Endothelial cell of umbilical vein (primary cell): ENCODE measurements at regions not wholly inside any gene's neighbourhood (a gene's known extent, or its start where the extent isn't known, plus 50 kb on each side); places are given as distances from the start of the nearest gene placed in this dataset.

Experiments used
- BruUV-seq: library from RNA; stranded (reverse); fragments of 400-500 nt; replicated peaks from 2 replicates; lab custom pipeline; 2021; lab: Mats Ljungman, UMichigan
- CTCF ChIA-PET: fragments of 300-600, 350-600 bp; sonication (Branson Sonifier 250); formaldehyde crosslinking; loops from one replicate; lab custom pipeline; 2021; ENCODE audit warnings: antibody characterized with exemption, inconsistent platforms; lab: Charles Lee
- POLR2A ChIA-PET: fragments of 300-600, 350-600 bp; sonication (Branson Sonifier 250); formaldehyde crosslinking; loops from one replicate; lab custom pipeline; 2021; ENCODE audit warnings: antibody characterized with exemption, inconsistent platforms; lab: Charles Lee
- DNase-seq: peaks from one replicate; pipeline ENCODE4 v3.0.0-alpha.2; 2011; ENCODE audit warnings: low read depth, low spot score
- FAIRE-seq: peaks from 2 replicates; lab custom pipeline; 2011; peaks lifted over from hg19 to GRCh38; lab: Jason Lieb, UNC
- H2AFZ ChIP-seq: 2 replicates; pipeline ENCODE4 v1.6.0; 2012; ENCODE audit warnings: low read depth, low read length, control low read depth, inconsistent platforms
- H3K27ac ChIP-seq: 2 replicates; pipeline ENCODE4 v1.5.1; 2011; ENCODE audit warnings: low read depth, mild to moderate bottlenecking, control low read depth, low read length, moderate library complexity; ENCODE audit not compliant: insufficient read depth
- H3K27me3 ChIP-seq, 2 experiments: 2 replicates each; pipeline versions ENCODE4 v1.6.0 to v1.6.1; 2011; ENCODE audit warnings: low read length in 2 of 2, mixed read lengths in 1 of 2; ENCODE audit not compliant: control insufficient read depth in 2 of 2, insufficient read depth in 2 of 2
- H3K36me3 ChIP-seq, 2 experiments: 2 replicates in 1 of 2; 3 replicates in 1 of 2; pipeline ENCODE4 v1.5.1; 2011; ENCODE audit warnings: low read length in 2 of 2, mild to moderate bottlenecking in 1 of 2, moderate library complexity in 1 of 2; ENCODE audit not compliant: control insufficient read depth in 2 of 2, insufficient read depth in 2 of 2; ENCODE audit errors: extremely low read depth in 1 of 2
- H3K4me1 ChIP-seq: 3 replicates; pipeline ENCODE4 v1.5.1; 2011; ENCODE audit warnings: mild to moderate bottlenecking, low read length; ENCODE audit not compliant: control insufficient read depth, insufficient read depth; ENCODE audit errors: extremely low read depth
- H3K4me2 ChIP-seq: 2 replicates; pipeline ENCODE4 v1.6.1; 2011; ENCODE audit warnings: low read length, control low read depth, mixed read lengths; ENCODE audit not compliant: insufficient read depth
- H3K4me3 ChIP-seq, 3 experiments: fragments of 200-600 bp in 1 of 3; sonication (generic), shearing (Covaris generic) in 1 of 3; replicated peaks in 1 of 3; 2 replicates each; pipeline ENCODE4 v1.5.1; 2011 to 2016; ENCODE audit warnings: control low read depth in 3 of 3, low read length in 3 of 3, mild to moderate bottlenecking in 2 of 3, inconsistent platforms in 1 of 3, low read depth in 1 of 3, moderate library complexity in 1 of 3; ENCODE audit not compliant: insufficient read depth in 1 of 3
- H3K79me2 ChIP-seq: 2 replicates; pipeline ENCODE4 v1.6.0; 2012; ENCODE audit warnings: low read length, inconsistent platforms; ENCODE audit not compliant: control insufficient read depth, insufficient read depth
- H3K9ac ChIP-seq: replicated peaks from 2 replicates; pipeline ENCODE3; 2011; ENCODE audit warnings: low read length, control low read depth; ENCODE audit not compliant: insufficient read depth; ENCODE audit errors: extremely low read depth
- H3K9me1 ChIP-seq: replicated peaks from 3 replicates; pipeline ENCODE4 v1.6.0; 2011; ENCODE audit warnings: mild to moderate bottlenecking, low read length; ENCODE audit not compliant: control insufficient read depth, insufficient read depth; ENCODE audit errors: extremely low read depth
- H3K9me3 ChIP-seq: replicated peaks from 2 replicates; pipeline ENCODE4 v1.5.1; 2012; ENCODE audit warnings: low read length, inconsistent platforms; ENCODE audit not compliant: control insufficient read depth, insufficient read depth
- H4K20me1 ChIP-seq: replicated peaks from 2 replicates; pipeline ENCODE3; 2011; ENCODE audit warnings: mild to moderate bottlenecking, low read length; ENCODE audit not compliant: control insufficient read depth, insufficient read depth; ENCODE audit errors: extremely low read depth
- CTCF ChIP-seq, 2 donors: IDR thresholded peaks; 1 replicate in 1 of 2; 2 replicates in 1 of 2; pipeline ENCODE4 v1.5.1; 2011; ENCODE audit warnings: low read length in 2 of 2, mild to moderate bottlenecking in 2 of 2, moderate library complexity in 2 of 2, control low read depth in 1 of 2, inconsistent platforms in 1 of 2, low read depth in 1 of 2; ENCODE audit not compliant: insufficient read depth in 1 of 2; ENCODE audit errors: extremely low read depth in 1 of 2
- EZH2 ChIP-seq: IDR thresholded peaks from 2 replicates; pipeline ENCODE4 v1.6.1; 2012; ENCODE audit warnings: borderline replicate concordance, low read depth, mild to moderate bottlenecking, moderate library complexity, low read length, inconsistent platforms; ENCODE audit not compliant: severe bottlenecking
- FOS ChIP-seq: IDR thresholded peaks from 2 replicates; pipeline ENCODE4 v1.6.1; 2011; ENCODE audit warnings: mild to moderate bottlenecking, low read length, moderate library complexity, borderline replicate concordance; ENCODE audit not compliant: insufficient read depth
- GATA2 ChIP-seq: IDR thresholded peaks from 2 replicates; pipeline ENCODE4 v1.7.0; 2011; ENCODE audit warnings: low read depth, mild to moderate bottlenecking, moderate library complexity, mixed read lengths, low read length; ENCODE audit not compliant: insufficient read length, insufficient read depth
- JUN ChIP-seq: IDR thresholded peaks from 2 replicates; pipeline ENCODE4 v1.6.1; 2011; ENCODE audit warnings: borderline replicate concordance, low read depth; ENCODE audit not compliant: insufficient read length, insufficient read depth
- MAX ChIP-seq: IDR thresholded peaks from 2 replicates; pipeline ENCODE4 v1.6.1; 2011; ENCODE audit not compliant: insufficient read depth, insufficient read length
- MYC ChIP-seq: IDR thresholded peaks from one replicate; pipeline ENCODE4 v1.6.1; 2011; ENCODE audit warnings: mild to moderate bottlenecking, low read depth, low read length
- POLR2A ChIP-seq: IDR thresholded peaks from 2 replicates; pipeline ENCODE4 v1.6.1; 2012; ENCODE audit warnings: low read depth, mild to moderate bottlenecking, control low read depth, low read length
- POLR2AphosphoS5 ChIP-seq: IDR thresholded peaks from 2 replicates; pipeline ENCODE4 v1.6.1; 2012; ENCODE audit warnings: low read depth, mild to moderate bottlenecking, control low read depth, low read length, moderate library complexity; ENCODE audit not compliant: insufficient read depth
- dilution Hi-C: fragments of 300-500 bp; cut with MboI; formaldehyde crosslinking; loops from one replicate; pipeline ENCODE4 v1.15.0; 2019; ENCODE audit warnings: low sequenced_read_pairs; ENCODE audit not compliant: extremely low pct_ligation_motif_present
- intact Hi-C: fragments of 100-400 bp; cut with micrococcal nuclease; formaldehyde crosslinking; loops from one replicate; pipeline ENCODE4 v1.10.0; 2022

GRCh38 chr7:98539865-98540264, 77.2 kb upstream of the NPTX2 start:
- no peaks in the 10 kb centered on the region for H4K20me1 ChIP-seq
- no peak overlapping the region for H3K4me3 ChIP-seq
- no peaks in the 10 kb centered on the region for H3K36me3 ChIP-seq
- H3K27ac ChIP-seq: no peak overlapping the region
- no peak for TF ChIP-seq POLR2AphosphoS5
- no peak for TF ChIP-seq JUN
- no peak for TF ChIP-seq CTCF (IDR thresholded peaks at IDR 0.05; ENCODE audit: extremely low read depth in 1 of 2, insufficient read depth in 1 of 2, low read depth in 1 of 2, low read length in 2 of 2)
- no peak for TF ChIP-seq GATA2
- no peak for TF ChIP-seq MAX
- TF ChIP-seq MYC: no peak
- no peak for TF ChIP-seq EZH2
- TF ChIP-seq POLR2A: no peak
- TF ChIP-seq FOS: no peak
- H2AFZ ChIP-seq: no peak overlapping the region
- no peak overlapping the region for H3K9ac ChIP-seq
- no peaks in the 10 kb centered on the region for H3K9me1 ChIP-seq
- CTCF ChIA-PET: no interaction called here
- POLR2A ChIA-PET: no interaction called here
- dilution Hi-C loops (no loop called here), intact Hi-C loops (no loop called here)
- H3K79me2 ChIP-seq: no peaks in the 10 kb centered on the region
- FAIRE-seq (no peak), DNase-seq (no peak)
- no peaks in the 10 kb centered on the region for H3K9me3 ChIP-seq
- no peak overlapping the region for H3K4me2 ChIP-seq
- no TSS peak for BruUV-seq
- no peaks in the 10 kb centered on the region for H3K27me3 ChIP-seq
- H3K4me1 ChIP-seq: no peaks in the 10 kb centered on the region
